ENCODE measurements at regions not wholly inside any gene's neighbourhood (a gene's known extent, or its start where the extent isn't known, plus 50 kb on each side); places are given as distances from the start of the nearest gene placed in this dataset.

- no peak for TF ChIP-seq POLR2A (IDR thresholded peaks at IDR 0.05)
- TF ChIP-seq CTCF (IDR thresholded peaks at IDR 0.05) = no peak
These were observed 1094.9 kb upstream of the EEF2KMT start for GRCh38 chr16:6192532-6192931.

All from uterus (tissue), 2 donors.